ENCODE measurements at regions not wholly inside any gene's neighbourhood (a gene's known extent, or its start where the extent isn't known, plus 50 kb on each side); places are given as distances from the start of the nearest gene placed in this dataset.

GRCh38 chr11:37689951-37690350 lies 1091.9 kb upstream of the RAG2 start:
- peaks cover 4% of the 10 kb centered on the region for H3K27me3 Mint-ChIP-seq (ENCODE audit: unreplicated experiment)
- H3K36me3 Mint-ChIP-seq (ENCODE audit: low read depth, unreplicated experiment): peaks cover 6% of the 10 kb centered on the region
- H3K4me3 Mint-ChIP-seq (ENCODE audit: unreplicated experiment): no peak overlapping the region
- TF ChIP-seq, protein P1, sequence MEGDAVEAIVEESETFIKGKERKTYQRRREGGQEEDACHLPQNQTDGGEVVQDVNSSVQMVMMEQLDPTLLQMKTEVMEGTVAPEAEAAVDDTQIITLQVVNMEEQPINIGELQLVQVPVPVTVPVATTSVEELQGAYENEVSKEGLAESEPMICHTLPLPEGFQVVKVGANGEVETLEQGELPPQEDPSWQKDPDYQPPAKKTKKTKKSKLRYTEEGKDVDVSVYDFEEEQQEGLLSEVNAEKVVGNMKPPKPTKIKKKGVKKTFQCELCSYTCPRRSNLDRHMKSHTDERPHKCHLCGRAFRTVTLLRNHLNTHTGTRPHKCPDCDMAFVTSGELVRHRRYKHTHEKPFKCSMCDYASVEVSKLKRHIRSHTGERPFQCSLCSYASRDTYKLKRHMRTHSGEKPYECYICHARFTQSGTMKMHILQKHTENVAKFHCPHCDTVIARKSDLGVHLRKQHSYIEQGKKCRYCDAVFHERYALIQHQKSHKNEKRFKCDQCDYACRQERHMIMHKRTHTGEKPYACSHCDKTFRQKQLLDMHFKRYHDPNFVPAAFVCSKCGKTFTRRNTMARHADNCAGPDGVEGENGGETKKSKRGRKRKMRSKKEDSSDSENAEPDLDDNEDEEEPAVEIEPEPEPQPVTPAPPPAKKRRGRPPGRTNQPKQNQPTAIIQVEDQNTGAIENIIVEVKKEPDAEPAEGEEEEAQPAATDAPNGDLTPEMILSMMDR (IDR thresholded peaks at IDR 0.05; ENCODE audit: unreplicated experiment): no peak
- no peak overlapping the region for H3K27ac Mint-ChIP-seq (ENCODE audit: unreplicated experiment)
- no peaks in the 10 kb centered on the region for H3K4me1 Mint-ChIP-seq (ENCODE audit: unreplicated experiment)
- no peak for DNase-seq (ENCODE audit: low spot score)
- H3K9me3 Mint-ChIP-seq (ENCODE audit: unreplicated experiment): peaks cover 5% of the 10 kb centered on the region

GRCh38 chr11:37688456-37688855 lies 1090.4 kb upstream of the RAG2 start:
- no peaks in the 10 kb centered on the region for H3K9me3 Mint-ChIP-seq (ENCODE audit: unreplicated experiment)
- no peak for DNase-seq (ENCODE audit: low spot score)
- H3K4me1 Mint-ChIP-seq (ENCODE audit: unreplicated experiment): no peaks in the 10 kb centered on the region
- H3K36me3 Mint-ChIP-seq (ENCODE audit: low read depth, unreplicated experiment): no peaks in the 10 kb centered on the region
- H3K27me3 Mint-ChIP-seq (ENCODE audit: unreplicated experiment): peaks cover 2% of the 10 kb centered on the region
- TF ChIP-seq, protein P1 (IDR thresholded peaks at IDR 0.05; ENCODE audit: unreplicated experiment): no peak
- H3K4me3 Mint-ChIP-seq (ENCODE audit: unreplicated experiment): no peak overlapping the region
- no peak overlapping the region for H3K27ac Mint-ChIP-seq (ENCODE audit: unreplicated experiment)

GRCh38 chr11:37687130-37687529 lies 1089.1 kb upstream of the RAG2 start:
- Mint-ChIP-seq H3K36me3 (ENCODE audit: low read depth, unreplicated experiment) (no peaks in the 10 kb centered on the region), H3K27me3 (ENCODE audit: unreplicated experiment) (peaks cover 2% of the 10 kb centered on the region), H3K4me1 (ENCODE audit: unreplicated experiment) (no peaks in the 10 kb centered on the region), H3K27ac (ENCODE audit: unreplicated experiment) (no peak overlapping the region), H3K9me3 (ENCODE audit: unreplicated experiment) (no peaks in the 10 kb centered on the region), H3K4me3 (ENCODE audit: unreplicated experiment) (no peak overlapping the region)
- DNase-seq (ENCODE audit: low spot score): no peak
- TF ChIP-seq, protein P1 (IDR thresholded peaks at IDR 0.05; ENCODE audit: unreplicated experiment): no peak

DNA sequence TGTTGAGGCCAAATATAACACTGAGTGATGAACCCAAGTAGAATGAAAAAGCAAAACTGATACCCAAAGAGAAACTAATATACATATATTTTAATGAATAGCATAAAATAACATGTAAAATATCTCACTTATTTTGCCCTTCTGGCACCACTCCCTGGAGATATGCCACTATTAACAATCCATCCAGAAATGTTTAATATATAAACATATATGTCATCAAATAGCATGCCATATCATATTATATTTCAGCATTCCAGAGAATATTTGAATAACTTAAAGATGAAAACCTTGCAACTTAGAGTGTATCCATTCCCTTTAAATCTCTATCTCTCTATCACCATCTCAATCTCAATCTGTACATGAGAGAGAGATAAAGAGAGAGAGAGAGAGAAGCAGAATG lies 1073.3 kb upstream of the RAG2 start:
- no peaks in the 10 kb centered on the region for H3K36me3 Mint-ChIP-seq (ENCODE audit: low read depth, unreplicated experiment)
- no peak overlapping the region for H3K4me3 Mint-ChIP-seq (ENCODE audit: unreplicated experiment)
- no peak overlapping the region for H3K27ac Mint-ChIP-seq (ENCODE audit: unreplicated experiment)
- TF ChIP-seq, protein P1 (IDR thresholded peaks at IDR 0.05; ENCODE audit: unreplicated experiment): no peak
- DNase-seq (ENCODE audit: low spot score): no peak
- no peaks in the 10 kb centered on the region for H3K9me3 Mint-ChIP-seq (ENCODE audit: unreplicated experiment)
- no peaks in the 10 kb centered on the region for H3K4me1 Mint-ChIP-seq (ENCODE audit: unreplicated experiment)
- H3K27me3 Mint-ChIP-seq (ENCODE audit: unreplicated experiment): no peaks in the 10 kb centered on the region

GRCh38 chr11:37666960-37667359 lies 1068.9 kb upstream of the RAG2 start:
- no peak for DNase-seq (ENCODE audit: low spot score)
- Mint-ChIP-seq H3K4me1 (ENCODE audit: unreplicated experiment) (no peaks in the 10 kb centered on the region), H3K27me3 (ENCODE audit: unreplicated experiment) (no peaks in the 10 kb centered on the region), H3K4me3 (ENCODE audit: unreplicated experiment) (no peak overlapping the region), H3K9me3 (ENCODE audit: unreplicated experiment) (no peaks in the 10 kb centered on the region), H3K27ac (ENCODE audit: unreplicated experiment) (no peak overlapping the region), H3K36me3 (ENCODE audit: low read depth, unreplicated experiment) (no peaks in the 10 kb centered on the region)
- TF ChIP-seq, protein P1 (IDR thresholded peaks at IDR 0.05; ENCODE audit: unreplicated experiment): no peak
